IMR-90 (cell line): ENCODE measurements at regions not wholly inside any gene's neighbourhood (a gene's known extent, or its start where the extent isn't known, plus 50 kb on each side); places are given as distances from the start of the nearest gene placed in this dataset.

Experiments
- ATAC-seq: fragments of 200-7000 bp; cut with Tn5 transposase; 2 replicates; pipeline ENCODE4 v1.9.1; 2020; ENCODE audit warnings: low read depth, mild to moderate bottlenecking, moderate library complexity
- BruUV-seq: library from RNA; stranded (reverse); fragments of 400-500 nt; replicated peaks from 2 replicates; lab custom pipeline; 2021; lab: Mats Ljungman, UMichigan
- CTCF ChIA-PET: fragments of 300-600 bp; formaldehyde crosslinking; extraction: SDS; loops from one replicate; lab custom pipeline; 2021; ENCODE audit warnings: antibody characterized with exemption; lab: Yijun Ruan, JAX
- POLR2A ChIA-PET: fragments of 300-600 bp; sonication (Branson Sonifier 250); formaldehyde crosslinking; loops from one replicate; lab custom pipeline; 2022; ENCODE audit warnings: antibody characterized with exemption; ENCODE audit not compliant: unreplicated experiment; lab: Charles Lee
- DNase-seq: peaks from one replicate; pipeline ENCODE4 v3.0.0; 2013
- H2AFZ ChIP-seq: replicated peaks from 2 replicates; pipeline ENCODE3; 2013; ENCODE audit warnings: low read length, mild to moderate bottlenecking; ENCODE audit not compliant: poor library complexity
- H2AK5ac ChIP-seq: 2 replicates; pipeline ENCODE4 v1.6.1; 2013; ENCODE audit warnings: low read depth, low read length, inconsistent platforms
- H2AK9ac ChIP-seq: replicated peaks from 2 replicates; pipeline ENCODE3; 2013; ENCODE audit warnings: mild to moderate bottlenecking, low read depth, low read length, moderate library complexity; ENCODE audit not compliant: poor library complexity
- H2BK120ac ChIP-seq: 2 replicates; pipeline ENCODE4 v1.6.1; 2013; ENCODE audit warnings: low read depth, low read length, inconsistent platforms
- H2BK15ac ChIP-seq: 3 replicates; pipeline ENCODE4 v1.6.1; 2013; ENCODE audit warnings: low read depth, low read length, inconsistent platforms
- H2BK20ac ChIP-seq: 2 replicates; pipeline ENCODE4 v1.6.1; 2013; ENCODE audit warnings: low read depth, mild to moderate bottlenecking, inconsistent platforms, low read length, moderate library complexity
- H2BK5ac ChIP-seq: 2 replicates; pipeline ENCODE4 v1.6.1; 2013; ENCODE audit warnings: mild to moderate bottlenecking, low read depth, low read length, inconsistent platforms; ENCODE audit not compliant: poor library complexity, severe bottlenecking
- H3K14ac ChIP-seq: replicated peaks from 2 replicates; pipeline ENCODE4 v1.6.1; 2013; ENCODE audit warnings: low read depth, low read length, inconsistent platforms
- H3K18ac ChIP-seq: 2 replicates; pipeline ENCODE4 v1.6.1; 2013; ENCODE audit warnings: low read depth, low read length, control low read depth
- H3K23ac ChIP-seq: 2 replicates; pipeline ENCODE4 v1.6.1; 2013; ENCODE audit warnings: low read depth, low read length, inconsistent platforms
- H3K27ac ChIP-seq: 2 replicates; pipeline ENCODE4 v1.5.1; 2013; ENCODE audit warnings: mild to moderate bottlenecking, control low read depth, low read length; ENCODE audit not compliant: insufficient read depth
- H3K27me3 ChIP-seq: 2 replicates; pipeline ENCODE4 v1.6.1; 2013; ENCODE audit warnings: low read length; ENCODE audit not compliant: control insufficient read depth, insufficient read depth
- H3K36me3 ChIP-seq: 2 replicates; pipeline ENCODE4 v1.6.1; 2013; ENCODE audit warnings: low read length, mixed read lengths; ENCODE audit not compliant: control insufficient read depth, insufficient read depth
- H3K4ac ChIP-seq: 2 replicates; pipeline ENCODE4 v1.6.1; 2013; ENCODE audit warnings: low read depth, low read length, inconsistent platforms
- H3K4me1 ChIP-seq: 2 replicates; pipeline ENCODE4 v1.6.1; 2013; ENCODE audit warnings: low read length, mixed read lengths; ENCODE audit not compliant: control insufficient read depth, insufficient read depth
- H3K4me2 ChIP-seq: 2 replicates; pipeline ENCODE4 v1.6.1; 2013; ENCODE audit warnings: low read depth, mild to moderate bottlenecking, control low read depth, low read length, moderate library complexity
- H3K4me3 ChIP-seq: 2 replicates; pipeline ENCODE4 v1.5.1; 2013; ENCODE audit warnings: low read depth, mild to moderate bottlenecking, control low read depth, low read length, moderate library complexity; ENCODE audit not compliant: insufficient read depth
- H3K56ac ChIP-seq: 2 replicates; pipeline ENCODE4 v1.6.1; 2013; ENCODE audit warnings: low read length, inconsistent platforms; ENCODE audit not compliant: insufficient read depth; ENCODE audit errors: extremely low read depth
- H3K79me1 ChIP-seq, 2 experiments: 2 replicates each; pipeline ENCODE4 v1.6.1; 2013; ENCODE audit warnings: low read length in 2 of 2, inconsistent platforms in 1 of 2, low read depth in 1 of 2
- H3K9ac ChIP-seq: 2 replicates; pipeline ENCODE4 v1.6.1; 2013; ENCODE audit warnings: low read depth, low read length, control low read depth
- H3K9me1 ChIP-seq: 2 replicates; pipeline ENCODE4 v1.6.1; 2013; ENCODE audit warnings: low read length, inconsistent platforms; ENCODE audit not compliant: insufficient read depth
- H3K9me3 ChIP-seq: 2 replicates; pipeline ENCODE4 v1.6.1; 2013; ENCODE audit warnings: low read length; ENCODE audit not compliant: control insufficient read depth, insufficient read depth
- H4K20me1 ChIP-seq: 2 replicates; pipeline ENCODE4 v1.6.1; 2013; ENCODE audit warnings: low read length, inconsistent platforms; ENCODE audit not compliant: insufficient read depth
- H4K5ac ChIP-seq: 2 replicates; pipeline ENCODE4 v1.6.1; 2013; ENCODE audit warnings: mild to moderate bottlenecking, low read depth, low read length, control low read depth
- H4K8ac ChIP-seq, 2 experiments: 2 replicates each; pipeline ENCODE4 v1.6.1; 2013; ENCODE audit warnings: low read depth in 2 of 2, low read length in 2 of 2, control low read depth in 1 of 2, inconsistent platforms in 1 of 2
- H4K91ac ChIP-seq: 2 replicates; pipeline ENCODE4 v1.6.1; 2013; ENCODE audit warnings: low read depth, low read length, inconsistent platforms; ENCODE audit not compliant: insufficient read depth
- BHLHE40 ChIP-seq: fragments of 150-350 bp; IDR thresholded peaks from 2 replicates; pipeline ENCODE4 v1.6.1; 2016; ENCODE audit warnings: mild to moderate bottlenecking, low read depth, low read length
- CEBPB ChIP-seq: IDR thresholded peaks from 2 replicates; pipeline ENCODE4 v1.6.1; 2012; ENCODE audit warnings: low read depth, low read length, improper control_type of control experiment
- MAFK ChIP-seq: IDR thresholded peaks from 2 replicates; pipeline ENCODE4 v1.6.1; 2012; ENCODE audit warnings: low read depth, low read length, improper control_type of control experiment
- MAZ ChIP-seq: IDR thresholded peaks from 2 replicates; pipeline ENCODE4 v1.6.1; 2012; ENCODE audit warnings: low read depth, mild to moderate bottlenecking, low read length, improper control_type of control experiment, moderate library complexity, borderline replicate concordance
- MXI1 ChIP-seq: IDR thresholded peaks from 2 replicates; pipeline ENCODE4 v1.6.1; 2012; ENCODE audit warnings: low read depth, mild to moderate bottlenecking, low read length, moderate library complexity, borderline replicate concordance
- POLR2A ChIP-seq: IDR thresholded peaks from 2 replicates; pipeline ENCODE4 v1.6.1; 2012; ENCODE audit warnings: mild to moderate bottlenecking, low read depth, low read length
- RAD21 ChIP-seq: IDR thresholded peaks from 2 replicates; pipeline ENCODE4 v1.6.1; 2012; ENCODE audit warnings: low read length, improper control_type of control experiment
- RCOR1 ChIP-seq: IDR thresholded peaks from 2 replicates; pipeline ENCODE4 v1.6.1; 2012; ENCODE audit warnings: mild to moderate bottlenecking, low read length, improper control_type of control experiment; ENCODE audit not compliant: insufficient replicate concordance
- RFX5 ChIP-seq: IDR thresholded peaks from 2 replicates; pipeline ENCODE4 v1.8.0; 2012; ENCODE audit warnings: low read depth, mild to moderate bottlenecking, low read length, moderate library complexity
- SMC3 ChIP-seq: fragments of 150-350 bp; IDR thresholded peaks from 2 replicates; pipeline ENCODE4 v1.6.1; 2016; ENCODE audit warnings: low read depth, mild to moderate bottlenecking, antibody characterized with exemption, low read length, moderate library complexity
- WGBS, 2 experiments: methylation state at CpG; one replicate each; pipeline versions ENCODE4 v1.1.5 to v1.1.7; 2013; ENCODE audit warnings: missing lambda C conversion rate in 2 of 2; ENCODE audit not compliant: insufficient read length in 1 of 2; ENCODE audit errors: extremely low coverage in 2 of 2; 5-methylcytosine and 5-hydroxymethylcytosine counted together
- dilution Hi-C: fragments of 300-500 bp; cut with HindIII; formaldehyde crosslinking; loops from one replicate; pipeline ENCODE4 v1.14.3; 2018; ENCODE audit warnings: low sequenced_read_pairs; ENCODE audit not compliant: unreplicated experiment
- in situ Hi-C: fragments of 300-500 bp; cut with MboI; formaldehyde crosslinking; loops from 3 replicates; pipeline ENCODE4 v1.14.3; 2019; ENCODE audit warnings: low sequenced_read_pairs, inconsistent platforms, mixed read lengths
- intact Hi-C: fragments of 100-400 bp; cut with micrococcal nuclease; formaldehyde crosslinking; loops from 2 replicates; pipeline ENCODE4 v1.10.0; 2022
- TF ChIP-seq, protein P1 (sequence below): fragments of 150-350 bp; IDR thresholded peaks from 2 replicates; pipeline ENCODE4 v1.6.1; 2017; ENCODE audit warnings: mild to moderate bottlenecking, antibody characterized with exemption, low read length, low read depth
- TF ChIP-seq, protein P2 (sequence below): conservative IDR thresholded peaks from 2 replicates; pipeline ENCODE4 v1.5.1; 2012; ENCODE audit warnings: mild to moderate bottlenecking, low read depth, low read length, improper control_type of control experiment

DNA sequence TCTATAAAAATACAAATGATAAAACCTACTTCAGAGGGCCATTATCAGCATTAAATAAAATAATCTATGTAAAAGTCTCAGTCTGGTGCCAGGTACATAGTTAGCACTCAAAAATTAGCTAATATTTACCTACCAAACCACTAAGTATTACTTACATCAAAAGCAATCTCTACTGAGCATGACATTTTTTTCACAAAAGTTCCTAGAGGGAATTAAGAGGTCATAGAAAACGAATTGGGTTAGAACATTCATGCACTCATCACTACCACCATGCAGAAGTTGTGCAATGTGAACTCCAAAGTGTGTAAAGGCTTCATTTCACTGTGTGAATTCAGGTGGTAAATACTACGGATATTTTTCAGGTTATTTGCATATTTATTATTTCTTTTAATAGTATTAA, 209.5 kb upstream of the FGF13 start:
- POLR2A ChIA-PET, result no interaction called here

More for the DNA sequence above, 209.5 kb upstream of the FGF13 start:
- Histone ChIP-seq H2AK5ac (no peak overlapping the region), H3K9ac (no peak overlapping the region), H3K9me3 (no peaks in the 10 kb centered on the region), H4K8ac (no peak overlapping the region), H2BK15ac (no peak overlapping the region), H3K36me3 (no peaks in the 10 kb centered on the region), H2BK120ac (no peak overlapping the region), H3K9me1 (no peaks in the 10 kb centered on the region), H3K14ac (no peak overlapping the region), H4K91ac (no peak overlapping the region), H3K23ac (no peak overlapping the region), H3K4me1 (no peaks in the 10 kb centered on the region), H3K4me3 (no peak overlapping the region), H3K18ac (no peak overlapping the region), H3K4me2 (no peak overlapping the region), H3K79me1 (no peaks in the 10 kb centered on the region), H4K20me1 (no peaks in the 10 kb centered on the region), H3K56ac (no peak overlapping the region), H4K5ac (no peak overlapping the region), H2BK5ac (no peak overlapping the region), H2BK20ac (no peak overlapping the region), H3K27ac (no peak overlapping the region), H2AK9ac (no peak overlapping the region), H2AFZ (no peak overlapping the region), H3K27me3 (no peaks in the 10 kb centered on the region; the same call in 1 of the 2 replicates), H3K4ac (no peak overlapping the region)
- in situ Hi-C loops, result no loop called here
- no CpG with 5 or more reads among the region's 2 CpGs for WGBS, 2 experiments
- TF ChIP-seq RFX5 (no peak), CEBPB (no peak), MAZ (no peak), POLR2A (no peak), RAD21 (no peak), RCOR1 (no peak), SMC3 (no peak), BHLHE40 (no peak), MXI1 (no peak), MAFK (no peak)
- TF ChIP-seq, protein P1, sequence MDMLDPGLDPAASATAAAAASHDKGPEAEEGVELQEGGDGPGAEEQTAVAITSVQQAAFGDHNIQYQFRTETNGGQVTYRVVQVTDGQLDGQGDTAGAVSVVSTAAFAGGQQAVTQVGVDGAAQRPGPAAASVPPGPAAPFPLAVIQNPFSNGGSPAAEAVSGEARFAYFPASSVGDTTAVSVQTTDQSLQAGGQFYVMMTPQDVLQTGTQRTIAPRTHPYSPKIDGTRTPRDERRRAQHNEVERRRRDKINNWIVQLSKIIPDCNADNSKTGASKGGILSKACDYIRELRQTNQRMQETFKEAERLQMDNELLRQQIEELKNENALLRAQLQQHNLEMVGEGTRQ, result no peak
- TF ChIP-seq, protein P2, sequence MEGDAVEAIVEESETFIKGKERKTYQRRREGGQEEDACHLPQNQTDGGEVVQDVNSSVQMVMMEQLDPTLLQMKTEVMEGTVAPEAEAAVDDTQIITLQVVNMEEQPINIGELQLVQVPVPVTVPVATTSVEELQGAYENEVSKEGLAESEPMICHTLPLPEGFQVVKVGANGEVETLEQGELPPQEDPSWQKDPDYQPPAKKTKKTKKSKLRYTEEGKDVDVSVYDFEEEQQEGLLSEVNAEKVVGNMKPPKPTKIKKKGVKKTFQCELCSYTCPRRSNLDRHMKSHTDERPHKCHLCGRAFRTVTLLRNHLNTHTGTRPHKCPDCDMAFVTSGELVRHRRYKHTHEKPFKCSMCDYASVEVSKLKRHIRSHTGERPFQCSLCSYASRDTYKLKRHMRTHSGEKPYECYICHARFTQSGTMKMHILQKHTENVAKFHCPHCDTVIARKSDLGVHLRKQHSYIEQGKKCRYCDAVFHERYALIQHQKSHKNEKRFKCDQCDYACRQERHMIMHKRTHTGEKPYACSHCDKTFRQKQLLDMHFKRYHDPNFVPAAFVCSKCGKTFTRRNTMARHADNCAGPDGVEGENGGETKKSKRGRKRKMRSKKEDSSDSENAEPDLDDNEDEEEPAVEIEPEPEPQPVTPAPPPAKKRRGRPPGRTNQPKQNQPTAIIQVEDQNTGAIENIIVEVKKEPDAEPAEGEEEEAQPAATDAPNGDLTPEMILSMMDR, result no peak
- no TSS peak for BruUV-seq
- ATAC-seq (no peak), DNase-seq (no peak)
- CTCF ChIA-PET, result no interaction called here
- dilution Hi-C loops, result no loop called here
- intact Hi-C loops, result no loop called here
